GM18517 (cell line): ENCODE measurements at regions not wholly inside any gene's neighbourhood (a gene's known extent, or its start where the extent isn't known, plus 50 kb on each side); places are given as distances from the start of the nearest gene placed in this dataset.

Experiments
- ATAC-seq: cut with Tn5 transposase; IDR thresholded peaks from one replicate; pipeline ENCODE4 v1.9.1; 2021; ENCODE audit warnings: mild to moderate bottlenecking, moderate library complexity; ENCODE audit not compliant: unreplicated experiment

- ATAC-seq = no peak
Measured at GRCh38 chr5:32984851-32985610, 273.9 kb downstream of the NPR3 start.

GRCh38 chr5:32989815-32990214, 278.7 kb downstream of the NPR3 start:
- ATAC-seq = no peak

DNA sequence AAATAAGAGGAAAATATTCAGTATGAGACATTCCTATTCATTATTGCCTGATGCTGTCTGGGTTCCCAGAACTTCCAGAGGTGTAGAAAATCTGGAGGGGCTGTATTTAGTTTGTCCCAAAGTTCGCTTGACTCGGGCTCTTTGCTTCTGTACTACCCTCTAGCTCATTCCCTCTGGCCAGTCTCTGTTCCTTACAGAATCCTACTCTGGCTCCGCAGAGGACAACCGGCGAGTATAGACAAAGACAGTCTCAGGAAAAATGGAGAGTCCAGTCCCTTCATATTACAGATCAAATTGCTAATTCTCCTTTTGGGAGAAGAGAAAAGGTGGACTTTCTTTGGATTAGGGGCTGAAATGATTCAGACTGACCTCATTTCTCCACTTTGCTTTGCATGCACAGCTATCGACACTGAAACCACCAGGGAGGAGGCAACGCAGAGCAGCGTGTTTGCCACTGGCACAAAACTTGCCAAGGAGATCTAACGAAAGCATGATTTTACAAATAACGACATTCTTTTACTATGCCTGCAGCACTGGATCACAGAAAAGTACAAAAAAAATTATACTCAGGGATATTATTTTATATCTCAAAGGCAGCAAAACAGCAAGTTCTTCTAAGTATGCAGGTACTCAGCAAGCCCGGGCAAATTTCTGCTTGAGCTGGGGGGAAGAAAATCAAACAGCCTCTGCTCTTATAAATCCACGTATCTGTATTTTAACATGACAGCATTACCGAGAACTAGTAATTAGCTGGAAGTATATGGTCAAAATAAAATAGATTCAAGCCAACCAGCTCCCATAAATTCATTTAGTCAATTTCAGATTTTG, 279.7 kb downstream of the NPR3 start:
- no peak for ATAC-seq

DNA sequence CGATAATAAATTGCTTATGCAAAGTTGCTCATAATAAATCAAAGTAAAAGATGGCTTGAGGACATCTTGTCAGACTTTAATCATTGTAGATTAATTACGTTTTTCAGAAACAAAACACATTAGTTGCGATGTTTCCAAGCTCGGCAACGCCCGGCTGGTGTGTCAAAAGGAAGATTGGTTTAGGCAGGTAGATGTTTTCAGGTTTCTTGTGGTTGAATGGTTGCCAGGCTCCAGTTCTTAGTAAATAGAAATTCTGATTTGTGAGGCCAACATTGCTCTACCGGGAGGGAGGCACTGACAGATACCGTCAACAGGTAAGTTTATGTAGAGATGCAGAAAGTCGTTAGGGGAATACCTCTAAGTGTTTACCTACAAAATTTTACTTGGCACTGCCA, 280.3 kb downstream of the NPR3 start:
- no peak for ATAC-seq

- ATAC-seq = no peak
Measured at GRCh38 chr5:32996336-32996735, 285.2 kb downstream of the NPR3 start.

DNA sequence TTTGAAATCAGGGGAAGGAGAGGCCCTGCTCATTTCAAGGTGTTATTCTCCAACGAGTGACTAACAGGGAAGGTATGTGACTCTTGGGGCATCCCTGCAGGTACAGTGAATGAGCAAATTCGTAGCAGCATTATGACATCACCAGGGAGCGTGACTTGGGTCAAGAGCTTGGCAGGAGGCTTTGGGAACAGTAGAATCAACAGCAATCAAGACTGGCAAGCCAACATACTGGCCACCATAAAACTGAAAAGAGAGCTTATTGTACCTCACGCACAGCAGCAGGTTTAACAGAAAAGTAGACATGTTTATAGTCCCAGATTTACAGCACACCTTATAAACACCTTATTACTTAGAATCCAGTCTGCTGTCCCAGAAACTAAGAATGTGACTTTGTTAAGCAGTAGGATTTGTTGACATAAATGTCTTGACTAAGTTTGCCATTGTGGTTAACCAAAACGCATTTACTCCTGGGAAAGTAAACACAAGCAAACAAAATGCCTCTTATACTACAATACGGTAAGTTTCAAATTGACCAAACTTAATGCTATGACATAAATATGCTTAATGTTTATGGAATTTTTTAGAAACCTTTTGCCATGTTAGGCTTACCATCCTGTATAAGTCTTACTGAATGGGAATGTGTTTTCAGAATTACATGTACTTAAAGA, 297.8 kb downstream of the NPR3 start:
- no peak for ATAC-seq

GRCh38 chr5:33010846-33011245, 299.7 kb downstream of the NPR3 start:
- no peak for ATAC-seq

- no peak for ATAC-seq
Measured at GRCh38 chr5:33011801-33012200, 300.7 kb downstream of the NPR3 start.

DNA sequence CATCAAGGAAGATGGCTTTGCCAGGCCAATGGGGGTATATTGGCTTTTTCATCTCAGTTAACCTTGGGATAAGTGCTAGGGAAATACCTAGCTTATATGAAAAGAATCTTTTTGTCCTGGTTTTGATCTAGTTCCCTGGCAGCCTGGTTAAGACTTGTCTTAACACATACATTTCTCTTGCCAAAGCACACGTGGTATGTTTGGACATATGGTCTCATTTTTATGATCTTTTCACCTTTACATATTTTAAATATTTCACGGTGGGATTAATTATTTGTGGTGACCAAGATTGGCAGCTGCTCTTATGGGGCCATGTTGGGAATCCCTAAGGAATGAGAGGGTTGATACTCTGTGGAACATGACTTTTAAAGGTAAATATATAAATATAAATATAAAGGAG, 312.5 kb downstream of the NPR3 start:
- no peak for ATAC-seq

GRCh38 chr5:33032271-33033070, 321.4 kb downstream of the NPR3 start:
- no peak for ATAC-seq

GRCh38 chr5:33033516-33033915, 322.4 kb downstream of the NPR3 start:
- no peak for ATAC-seq

DNA sequence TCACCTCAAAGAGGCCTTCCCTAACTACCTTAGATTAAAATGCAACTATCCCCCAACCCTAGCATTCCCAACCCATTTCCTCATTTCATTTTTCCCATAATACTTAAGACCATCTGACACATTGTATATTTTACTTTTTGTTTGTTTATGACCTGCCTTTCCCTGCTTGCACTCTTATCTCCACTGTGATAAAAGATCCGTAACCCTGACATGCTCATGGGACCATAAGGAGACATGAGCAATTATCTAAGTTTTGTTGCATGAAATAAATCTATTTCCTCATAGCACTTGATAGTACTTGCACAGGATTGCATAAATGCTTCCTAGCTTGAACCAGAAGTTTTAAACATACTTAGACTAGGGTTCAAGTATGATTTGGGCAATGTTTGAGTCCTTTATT, 323.7 kb downstream of the NPR3 start:
- ATAC-seq = no peak

DNA sequence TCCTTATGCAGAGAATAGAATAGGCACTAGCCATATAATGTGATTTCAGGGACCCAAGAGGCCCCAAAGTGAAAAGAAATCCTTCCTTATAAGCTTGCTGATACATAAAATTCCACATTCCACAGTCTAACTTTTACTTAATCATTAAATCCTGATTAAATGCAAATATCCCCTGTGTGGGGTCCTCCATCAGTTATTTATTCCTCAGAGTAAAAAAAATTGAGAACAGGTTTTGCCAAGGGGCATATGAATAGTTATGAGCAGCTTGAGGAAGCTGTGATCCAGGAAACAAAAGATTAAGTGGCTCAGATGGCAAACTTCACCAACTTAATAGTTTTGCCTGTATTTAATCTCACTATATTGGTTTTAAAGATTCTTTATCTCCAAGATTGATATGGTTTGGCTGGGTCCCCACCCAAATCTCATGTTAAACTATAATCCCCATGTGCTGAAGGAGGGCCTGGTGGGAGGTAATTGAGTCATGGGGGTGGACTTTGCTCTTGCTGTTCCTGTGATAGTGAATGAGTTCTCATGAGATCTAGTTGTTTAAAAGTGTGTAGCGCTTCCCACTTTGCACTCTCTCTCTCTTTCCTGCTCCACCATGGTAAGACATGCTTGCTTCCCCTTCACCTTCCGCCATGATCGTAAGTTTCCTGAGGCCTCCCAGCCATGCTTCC, 324.9 kb downstream of the NPR3 start:
- ATAC-seq = no peak

GRCh38 chr5:33037076-33037475, 326.0 kb downstream of the NPR3 start:
- ATAC-seq = no peak

GRCh38 chr5:33041586-33041985, 330.5 kb downstream of the NPR3 start:
- no peak for ATAC-seq

- ATAC-seq = no peak
Measured at GRCh38 chr5:33043343-33043997, 332.3 kb downstream of the NPR3 start.

- no peak for ATAC-seq
Measured at GRCh38 chr5:33046091-33046490, 335.0 kb downstream of the NPR3 start.

DNA sequence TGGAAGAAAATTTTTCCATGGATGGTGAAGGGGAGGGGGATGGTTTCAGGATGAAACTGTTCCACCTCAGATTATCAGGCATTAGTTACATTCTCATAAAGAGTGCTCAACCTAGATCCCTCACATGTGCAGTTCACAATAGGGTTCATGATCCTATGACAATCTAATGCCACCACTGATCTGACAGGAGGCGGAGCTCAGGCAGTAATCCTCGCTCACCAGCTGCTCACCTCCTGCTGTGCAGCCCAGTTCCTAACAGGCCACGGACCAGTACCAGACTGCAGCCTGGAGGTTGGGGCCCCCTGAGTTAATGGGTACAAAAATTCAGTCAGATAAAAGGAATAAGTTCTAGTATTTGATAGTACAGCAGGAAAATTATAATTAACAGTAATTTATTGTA, 337.2 kb downstream of the NPR3 start:
- no peak for ATAC-seq

GRCh38 chr5:33049298-33049697, 338.2 kb downstream of the NPR3 start:
- no peak for ATAC-seq

- no peak for ATAC-seq
Measured at GRCh38 chr5:33049842-33050241, 338.7 kb downstream of the NPR3 start.
